ENCODE measurements at regions not wholly inside any gene's neighbourhood (a gene's known extent, or its start where the extent isn't known, plus 50 kb on each side); places are given as distances from the start of the nearest gene placed in this dataset.

DNA sequence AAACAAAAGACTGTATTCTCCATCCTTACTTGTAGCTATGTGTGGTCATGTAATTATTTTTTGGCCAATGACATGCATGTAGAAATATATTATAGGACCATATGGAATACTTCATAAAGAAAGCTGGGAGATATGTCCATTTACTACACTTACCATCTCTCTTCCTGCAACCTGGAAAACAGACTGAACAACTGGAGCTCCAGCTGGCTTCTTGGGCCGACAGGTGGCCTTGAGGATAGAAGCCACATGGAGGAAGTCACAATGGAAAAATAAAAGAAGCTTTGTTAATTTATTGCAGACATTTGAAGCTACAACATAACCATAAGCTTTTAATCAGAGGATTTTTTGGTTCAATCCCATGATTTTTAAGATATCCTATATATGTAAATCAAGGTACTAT, 167.9 kb upstream of the CBLB start:
- TF ChIP-seq EZH2 (IDR thresholded peaks at IDR 0.05) (no peak), EZH2phosphoT487 (IDR thresholded peaks at IDR 0.05) (no peak)
- TF ChIP-seq, protein P1, sequence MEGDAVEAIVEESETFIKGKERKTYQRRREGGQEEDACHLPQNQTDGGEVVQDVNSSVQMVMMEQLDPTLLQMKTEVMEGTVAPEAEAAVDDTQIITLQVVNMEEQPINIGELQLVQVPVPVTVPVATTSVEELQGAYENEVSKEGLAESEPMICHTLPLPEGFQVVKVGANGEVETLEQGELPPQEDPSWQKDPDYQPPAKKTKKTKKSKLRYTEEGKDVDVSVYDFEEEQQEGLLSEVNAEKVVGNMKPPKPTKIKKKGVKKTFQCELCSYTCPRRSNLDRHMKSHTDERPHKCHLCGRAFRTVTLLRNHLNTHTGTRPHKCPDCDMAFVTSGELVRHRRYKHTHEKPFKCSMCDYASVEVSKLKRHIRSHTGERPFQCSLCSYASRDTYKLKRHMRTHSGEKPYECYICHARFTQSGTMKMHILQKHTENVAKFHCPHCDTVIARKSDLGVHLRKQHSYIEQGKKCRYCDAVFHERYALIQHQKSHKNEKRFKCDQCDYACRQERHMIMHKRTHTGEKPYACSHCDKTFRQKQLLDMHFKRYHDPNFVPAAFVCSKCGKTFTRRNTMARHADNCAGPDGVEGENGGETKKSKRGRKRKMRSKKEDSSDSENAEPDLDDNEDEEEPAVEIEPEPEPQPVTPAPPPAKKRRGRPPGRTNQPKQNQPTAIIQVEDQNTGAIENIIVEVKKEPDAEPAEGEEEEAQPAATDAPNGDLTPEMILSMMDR (IDR thresholded peaks at IDR 0.05): no peak

All from neural progenitor cell (in vitro differentiated cells).